NCI-H2029 treated with DMSO at 0.1 percent for 48 hours (cell line): ENCODE measurements at regions not wholly inside any gene's neighbourhood (a gene's known extent, or its start where the extent isn't known, plus 50 kb on each side); places are given as distances from the start of the nearest gene placed in this dataset.
"Not testable (repeated sequence)": the region's sequence is repeated elsewhere in the genome, so short reads cannot be mapped to it uniquely, and the experiment has no call there.

Experiments used
- DNase-seq: peaks from one replicate; lab custom pipeline; 2025; lab: John Stamatoyannopoulos, UW

GRCh38 chr9:94387338-94388010 is 59.0 kb upstream of the NUTM2F start:
- DNase-seq: not testable (repeated sequence)

- not testable (repeated sequence) for DNase-seq
These were observed 59.6 kb upstream of the NUTM2F start for GRCh38 chr9:94388011-94388406.

- not testable (repeated sequence) for DNase-seq
These were observed 62.1 kb upstream of the NUTM2F start for GRCh38 chr9:94390425-94391098.

GRCh38 chr9:94392971-94393624 is 64.7 kb upstream of the NUTM2F start:
- DNase-seq: not testable (repeated sequence)

GRCh38 chr9:94397766-94398379 is 69.4 kb upstream of the NUTM2F start:
- DNase-seq: not testable (repeated sequence)

GRCh38 chr9:94400461-94400860 is 72.0 kb upstream of the NUTM2F start:
- DNase-seq: not testable (repeated sequence)

- not testable (repeated sequence) for DNase-seq
These were observed 74.4 kb upstream of the NUTM2F start for GRCh38 chr9:94402795-94403194.

GRCh38 chr9:94403571-94403970 is 75.1 kb upstream of the NUTM2F start:
- DNase-seq: not testable (repeated sequence)

- not testable (repeated sequence) for DNase-seq
These were observed 85.2 kb upstream of the NUTM2F start for GRCh38 chr9:94413665-94414064.

GRCh38 chr9:94415111-94415510 is 86.7 kb upstream of the NUTM2F start:
- not testable (repeated sequence) for DNase-seq

- peak; percentile 65 for DNase-seq
These were observed 91.7 kb upstream of the NUTM2F start for GRCh38 chr9:94420098-94420497.

GRCh38 chr9:94421951-94422350 is 93.5 kb upstream of the NUTM2F start:
- DNase-seq: not testable (repeated sequence)

- DNase-seq: not testable (repeated sequence)
These were observed 96.9 kb upstream of the NUTM2F start for GRCh38 chr9:94425312-94425711.

- not testable (repeated sequence) for DNase-seq
These were observed 108.7 kb upstream of the NUTM2F start for GRCh38 chr9:94437128-94437527.

GRCh38 chr9:94438336-94438735 is 109.9 kb upstream of the NUTM2F start:
- not testable (repeated sequence) for DNase-seq

- not testable (repeated sequence) for DNase-seq
These were observed 112.7 kb upstream of the NUTM2F start for GRCh38 chr9:94441146-94441545.

GRCh38 chr9:94441796-94442195 is 113.1 kb upstream of the PCAT7 start:
- DNase-seq: no peak

GRCh38 chr9:94443032-94443722 is 111.7 kb upstream of the PCAT7 start:
- DNase-seq: peak; percentile 70

- no peak for DNase-seq
These were observed 109.0 kb upstream of the PCAT7 start for GRCh38 chr9:94445863-94446262.

- no peak for DNase-seq
These were observed 105.4 kb upstream of the PCAT7 start for GRCh38 chr9:94449486-94449885.

GRCh38 chr9:94464790-94465189 is 90.1 kb upstream of the PCAT7 start:
- DNase-seq: no peak

- not testable (repeated sequence) for DNase-seq
These were observed 82.8 kb upstream of the PCAT7 start for GRCh38 chr9:94472063-94472462.
